ENCODE measurements at regions not wholly inside any gene's neighbourhood (a gene's known extent, or its start where the extent isn't known, plus 50 kb on each side); places are given as distances from the start of the nearest gene placed in this dataset.
"Not testable (repeated sequence)": the region's sequence is repeated elsewhere in the genome, so short reads cannot be mapped to it uniquely, and the experiment has no call there.

GRCh38 chr21:32867597-32867996, 96.0 kb upstream of the PAXBP1 start:
- no peaks in the 10 kb centered on the region for H3K9me3 ChIP-seq
- no peak overlapping the region for H3K27ac ChIP-seq
- H3K36me3 ChIP-seq = no peaks in the 10 kb centered on the region
- ATAC-seq = no peak
- TF ChIP-seq CTCF (IDR thresholded peaks at IDR 0.05) = no peak
- FAIRE-seq = no peak
- no peaks in the 10 kb centered on the region for H3K4me1 ChIP-seq
- no peak overlapping the region for H3K4me3 ChIP-seq
- 45 to 51% methylated on average over 4 of the region's 4 CpGs for WGBS, 2 donors
- intact Hi-C loops (cut with DNase I) = no loop called here
- DNase-seq = no peak
- no peaks in the 10 kb centered on the region for H3K27me3 ChIP-seq

GRCh38 chr21:32868631-32869454, 97.3 kb upstream of the PAXBP1 start:
- H3K27me3 ChIP-seq = no peaks in the 10 kb centered on the region
- WGBS, 2 donors = 51 to 66% methylated on average over 11 of the region's 11 CpGs
- no peaks in the 10 kb centered on the region for H3K4me1 ChIP-seq
- H3K4me3 ChIP-seq = no peak overlapping the region
- H3K27ac ChIP-seq = no peak overlapping the region
- intact Hi-C loops (cut with DNase I) = no loop called here
- no peaks in the 10 kb centered on the region for H3K36me3 ChIP-seq
- DNase-seq = no peak
- FAIRE-seq = no peak
- no peak for ATAC-seq
- H3K9me3 ChIP-seq = no peaks in the 10 kb centered on the region
- no peak for TF ChIP-seq CTCF (IDR thresholded peaks at IDR 0.05)

- intact Hi-C loops (cut with DNase I) = no loop called here
- Histone ChIP-seq H3K4me3 (no peak overlapping the region), H3K9me3 (no peaks in the 10 kb centered on the region), H3K27me3 (no peaks in the 10 kb centered on the region), H3K36me3 (no peaks in the 10 kb centered on the region), H3K4me1 (no peaks in the 10 kb centered on the region), H3K27ac (no peak overlapping the region)
- no peak for FAIRE-seq
- ATAC-seq = no peak
- 59 to 70% methylated on average over 3 of the region's 3 CpGs for WGBS, 2 donors
- no peak for TF ChIP-seq CTCF (IDR thresholded peaks at IDR 0.05)
- DNase-seq = no peak
These were observed 97.9 kb upstream of the PAXBP1 start for GRCh38 chr21:32869459-32869858.

GRCh38 chr21:32876426-32876825, 104.9 kb upstream of the PAXBP1 start:
- WGBS, 2 donors = 57 to 60% methylated on average over 3 of the region's 3 CpGs
- Histone ChIP-seq H3K9me3 (no peaks in the 10 kb centered on the region), H3K4me3 (no peak overlapping the region), H3K4me1 (no peaks in the 10 kb centered on the region), H3K27ac (no peak overlapping the region), H3K36me3 (no peaks in the 10 kb centered on the region), H3K27me3 (no peaks in the 10 kb centered on the region)
- no peak for TF ChIP-seq CTCF (IDR thresholded peaks at IDR 0.05)
- FAIRE-seq = no peak
- no peak for ATAC-seq
- no peak for DNase-seq
- intact Hi-C loops (cut with DNase I) = no loop called here

GRCh38 chr21:32877888-32878287, 106.3 kb upstream of the PAXBP1 start:
- H3K4me1 ChIP-seq; ATAC-seq; intact Hi-C loops (cut with DNase I); FAIRE-seq; H3K27ac ChIP-seq; H3K4me3 ChIP-seq; H3K36me3 ChIP-seq; DNase-seq; H3K27me3 ChIP-seq; H3K9me3 ChIP-seq: not testable (repeated sequence)
- WGBS, 2 donors = 91 to 98% methylated on average over 2 of the region's 2 CpGs
